A673 (cell line): ENCODE measurements at regions not wholly inside any gene's neighbourhood (a gene's known extent, or its start where the extent isn't known, plus 50 kb on each side); places are given as distances from the start of the nearest gene placed in this dataset.

Experiments used
- BruUV-seq: library from RNA; stranded (reverse); fragments of 400-500 nt; replicated peaks from 2 replicates; lab custom pipeline; 2021; lab: Mats Ljungman, UMichigan
- CTCF ChIA-PET: fragments of 300-600 bp; sonication (Branson Sonifier 250); formaldehyde crosslinking; loops from one replicate; lab custom pipeline; 2022; ENCODE audit warnings: antibody characterized with exemption; lab: Charles Lee
- POLR2A ChIA-PET: fragments of 300-600 bp; sonication (Branson Sonifier 250); formaldehyde crosslinking; loops from one replicate; lab custom pipeline; 2022; ENCODE audit warnings: antibody characterized with exemption; ENCODE audit not compliant: low non-redundant PET; lab: Charles Lee
- DNase-seq: peaks from one replicate; pipeline ENCODE4 v3.0.0-alpha.2; 2015; ENCODE audit warnings: low spot score
- H3K27ac ChIP-seq: fragments of 200-600 bp; sonication (generic); 2 replicates; pipeline ENCODE4 v1.5.1; 2016; ENCODE audit warnings: mixed run types, low read depth, mild to moderate bottlenecking, mixed read lengths, antibody characterized with exemption, low read length; ENCODE audit not compliant: poor library complexity, severe bottlenecking
- H3K27me3 ChIP-seq: fragments of 200-600 bp; sonication (generic); replicated peaks from 2 replicates; pipeline ENCODE4 v1.6.1; 2017; ENCODE audit warnings: mixed run types, low read depth, mild to moderate bottlenecking, mixed read lengths, antibody characterized with exemption, low read length; ENCODE audit not compliant: insufficient read depth, poor library complexity
- H3K36me3 ChIP-seq: fragments of 200-600 bp; sonication (generic); 2 replicates; pipeline ENCODE4 v1.6.1; 2016; ENCODE audit warnings: mixed run types, mild to moderate bottlenecking, mixed read lengths, antibody characterized with exemption, low read length; ENCODE audit not compliant: insufficient read depth, poor library complexity, severe bottlenecking
- H3K4me1 ChIP-seq: fragments of 200-600 bp; sonication (generic); 2 replicates; pipeline ENCODE4 v1.6.1; 2017; ENCODE audit warnings: mixed run types, mild to moderate bottlenecking, mixed read lengths, antibody characterized with exemption, low read length; ENCODE audit not compliant: insufficient read depth, poor library complexity, severe bottlenecking
- H3K4me3 ChIP-seq: fragments of 200-600 bp; sonication (generic); 2 replicates; pipeline ENCODE4 v1.5.1; 2016; ENCODE audit warnings: low read depth, mixed run types, mild to moderate bottlenecking, mixed read lengths, low read length; ENCODE audit not compliant: poor library complexity, severe bottlenecking
- H3K9me3 ChIP-seq: fragments of 200-600 bp; sonication (generic); 2 replicates; pipeline ENCODE4 v1.6.1; 2016; ENCODE audit warnings: mixed run types, low read depth, mild to moderate bottlenecking, mixed read lengths, antibody characterized with exemption, low read length; ENCODE audit not compliant: poor library complexity, severe bottlenecking
- EZH2 ChIP-seq: fragments of 200-600 bp; sonication (generic); IDR thresholded peaks from 2 replicates; pipeline ENCODE4 v1.6.1; 2017; ENCODE audit warnings: borderline replicate concordance, low read depth, mild to moderate bottlenecking, mixed read lengths, antibody characterized with exemption, low read length; ENCODE audit not compliant: poor library complexity, severe bottlenecking
- intact Hi-C: fragments of 100-400 bp; cut with micrococcal nuclease; formaldehyde crosslinking; loops from one replicate; pipeline ENCODE4 v1.10.0; 2022; ENCODE audit not compliant: unreplicated experiment
- TF ChIP-seq, protein P1 (sequence below): fragments of 300-800, 200-600 bp; sonication (generic); conservative IDR thresholded peaks from 2 replicates; pipeline ENCODE4 v1.5.1; 2017; ENCODE audit warnings: low read depth, mild to moderate bottlenecking, antibody characterized with exemption, low read length, moderate library complexity, mixed read lengths

DNA sequence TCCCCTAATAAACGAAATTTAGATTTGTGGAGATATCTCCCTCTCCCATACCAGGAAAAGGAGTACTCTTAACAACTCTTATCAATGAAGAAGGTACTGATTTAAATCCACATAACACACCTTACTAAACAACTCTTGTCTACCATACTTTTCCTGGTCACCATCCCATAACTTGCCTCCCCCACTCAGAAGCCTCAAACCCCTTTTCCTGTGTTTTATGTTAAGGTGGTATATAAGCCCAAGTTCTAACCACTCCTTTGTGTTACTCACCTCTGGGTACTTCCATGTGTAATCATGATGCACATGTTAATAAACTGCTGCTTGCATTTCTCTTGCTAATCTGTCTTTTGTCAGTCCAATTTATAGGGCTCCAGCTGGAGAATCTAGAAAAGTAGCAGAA is 330.7 kb downstream of the CD83 start:
- H3K4me1 ChIP-seq: peaks cover 21% of the 10 kb centered on the region
- ChIA-PET POLR2A (no interaction called here), CTCF (no interaction called here)
- DNase-seq: no peak
- H3K9me3 ChIP-seq: peaks cover 4% of the 10 kb centered on the region
- no peak for TF ChIP-seq EZH2
- TF ChIP-seq, protein P1, sequence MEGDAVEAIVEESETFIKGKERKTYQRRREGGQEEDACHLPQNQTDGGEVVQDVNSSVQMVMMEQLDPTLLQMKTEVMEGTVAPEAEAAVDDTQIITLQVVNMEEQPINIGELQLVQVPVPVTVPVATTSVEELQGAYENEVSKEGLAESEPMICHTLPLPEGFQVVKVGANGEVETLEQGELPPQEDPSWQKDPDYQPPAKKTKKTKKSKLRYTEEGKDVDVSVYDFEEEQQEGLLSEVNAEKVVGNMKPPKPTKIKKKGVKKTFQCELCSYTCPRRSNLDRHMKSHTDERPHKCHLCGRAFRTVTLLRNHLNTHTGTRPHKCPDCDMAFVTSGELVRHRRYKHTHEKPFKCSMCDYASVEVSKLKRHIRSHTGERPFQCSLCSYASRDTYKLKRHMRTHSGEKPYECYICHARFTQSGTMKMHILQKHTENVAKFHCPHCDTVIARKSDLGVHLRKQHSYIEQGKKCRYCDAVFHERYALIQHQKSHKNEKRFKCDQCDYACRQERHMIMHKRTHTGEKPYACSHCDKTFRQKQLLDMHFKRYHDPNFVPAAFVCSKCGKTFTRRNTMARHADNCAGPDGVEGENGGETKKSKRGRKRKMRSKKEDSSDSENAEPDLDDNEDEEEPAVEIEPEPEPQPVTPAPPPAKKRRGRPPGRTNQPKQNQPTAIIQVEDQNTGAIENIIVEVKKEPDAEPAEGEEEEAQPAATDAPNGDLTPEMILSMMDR: no peak
- no peaks in the 10 kb centered on the region for H3K27me3 ChIP-seq
- no TSS peak for BruUV-seq
- no peak overlapping the region for H3K27ac ChIP-seq
- intact Hi-C loops: no loop called here
- no peaks in the 10 kb centered on the region for H3K36me3 ChIP-seq
- no peak overlapping the region for H3K4me3 ChIP-seq

DNA sequence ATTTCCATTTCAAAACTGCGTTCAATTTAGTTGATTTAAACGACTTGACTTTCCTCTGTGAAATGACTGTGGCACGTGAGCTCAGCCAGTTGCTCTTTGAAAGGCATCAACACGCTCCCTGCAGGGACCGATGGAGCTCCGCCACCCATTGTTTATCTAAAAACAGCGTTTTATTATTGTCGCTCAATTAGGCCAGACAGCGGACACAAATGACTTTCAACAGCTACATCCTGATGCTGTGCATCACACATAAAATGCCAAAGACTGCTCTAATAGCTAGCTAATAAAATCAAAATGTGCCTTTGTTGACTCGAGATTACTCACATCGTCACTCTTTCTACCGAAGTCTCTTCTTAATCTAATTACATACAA is 332.5 kb downstream of the CD83 start:
- Histone ChIP-seq H3K4me1 (peaks cover 21% of the 10 kb centered on the region), H3K9me3 (peaks cover 4% of the 10 kb centered on the region), H3K27ac (no peak overlapping the region), H3K36me3 (no peaks in the 10 kb centered on the region), H3K4me3 (no peak overlapping the region), H3K27me3 (no peaks in the 10 kb centered on the region)
- DNase-seq: peak; percentile 87
- TF ChIP-seq EZH2: no peak
- TF ChIP-seq, protein P1: no peak
- ChIA-PET POLR2A (interaction anchor here (0.6 kb wide), 1 partner anchor 43 kb away, joined by 3 read pairs; no protein-coding TSS in a partner anchor), CTCF (interaction anchor here (0.7 kb wide), 1 partner anchor 428 kb away, joined by 3 read pairs; no protein-coding TSS in a partner anchor)
- BruUV-seq: no TSS peak
- intact Hi-C loops: no loop called here

DNA sequence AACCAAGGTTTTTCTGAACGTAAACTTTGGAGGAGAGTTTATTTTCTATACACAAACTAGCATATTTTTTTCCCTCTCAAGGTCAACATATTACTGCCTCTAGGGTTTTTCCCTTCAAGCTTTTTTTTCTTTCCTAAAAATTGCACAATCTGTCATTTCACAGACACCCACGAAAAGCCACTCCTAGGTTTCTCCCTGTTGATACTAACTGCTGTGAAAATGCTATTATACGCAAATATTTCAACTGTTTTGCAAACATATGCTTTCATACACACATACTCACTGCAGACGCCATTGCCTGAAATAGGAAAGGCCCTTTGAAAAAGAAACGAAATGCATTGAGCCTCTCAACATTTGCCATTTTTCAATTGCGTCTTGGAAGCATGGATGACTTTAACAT is 333.0 kb downstream of the CD83 start:
- no peak overlapping the region for H3K27ac ChIP-seq
- CTCF ChIA-PET: no interaction called here
- H3K4me1 ChIP-seq: peaks cover 21% of the 10 kb centered on the region
- intact Hi-C loops: no loop called here
- no peak overlapping the region for H3K4me3 ChIP-seq
- H3K9me3 ChIP-seq: peaks cover 4% of the 10 kb centered on the region
- H3K27me3 ChIP-seq: no peaks in the 10 kb centered on the region
- TF ChIP-seq EZH2: no peak
- TF ChIP-seq, protein P1: no peak
- no TSS peak for BruUV-seq
- no peaks in the 10 kb centered on the region for H3K36me3 ChIP-seq
- POLR2A ChIA-PET: no interaction called here
- DNase-seq: peak; percentile 5
